ENCODE measurements at regions not wholly inside any gene's neighbourhood (a gene's known extent, or its start where the extent isn't known, plus 50 kb on each side); places are given as distances from the start of the nearest gene placed in this dataset.

DNA sequence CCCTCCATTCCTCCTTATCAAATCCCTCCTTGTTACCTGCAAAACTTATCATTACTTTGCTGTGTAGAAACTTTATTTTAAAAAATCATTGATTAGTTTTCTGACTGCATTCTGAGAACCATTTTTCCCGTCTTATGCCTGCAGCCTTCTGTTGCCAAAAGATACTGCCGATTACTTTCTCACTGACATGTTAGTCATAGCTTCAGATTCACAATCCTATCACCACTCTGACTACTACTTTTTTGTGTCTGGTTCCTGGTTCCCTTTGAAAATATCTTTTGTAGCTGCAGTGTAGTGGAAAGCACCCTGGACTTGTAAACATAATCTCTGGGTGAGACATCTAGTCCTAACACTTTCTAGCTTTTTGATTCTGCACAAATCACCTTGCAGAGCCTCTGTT, 71.7 kb downstream of the NR2F1 start:
- TF ChIP-seq CTCF (IDR thresholded peaks at IDR 0.05; ENCODE audit: insufficient read depth, low read length, severe bottlenecking), result no peak
- H3K36me3 ChIP-seq (ENCODE audit: control insufficient read depth, insufficient read depth, low read length), result no peaks in the 10 kb centered on the region
- FAIRE-seq (no peak), DNase-seq (ENCODE audit: low read depth) (no peak)
- no peak overlapping the region for H3K4me3 ChIP-seq (ENCODE audit: low read depth, low read length)
- no peaks in the 10 kb centered on the region for H3K27me3 ChIP-seq (ENCODE audit: control insufficient read depth, insufficient read depth, low read length)

- no peak for DNase-seq (ENCODE audit: low read depth)
- Histone ChIP-seq H3K36me3 (ENCODE audit: control insufficient read depth, insufficient read depth, low read length) (no peaks in the 10 kb centered on the region), H3K4me3 (ENCODE audit: low read depth, low read length) (no peak overlapping the region), H3K27me3 (ENCODE audit: control insufficient read depth, insufficient read depth, low read length) (no peaks in the 10 kb centered on the region)
- no peak for FAIRE-seq
- TF ChIP-seq CTCF (IDR thresholded peaks at IDR 0.05; ENCODE audit: insufficient read depth, low read length, severe bottlenecking), result no peak
Measured at GRCh38 chr5:93653716-93654115, 70.7 kb downstream of the NR2F1 start.

DNA sequence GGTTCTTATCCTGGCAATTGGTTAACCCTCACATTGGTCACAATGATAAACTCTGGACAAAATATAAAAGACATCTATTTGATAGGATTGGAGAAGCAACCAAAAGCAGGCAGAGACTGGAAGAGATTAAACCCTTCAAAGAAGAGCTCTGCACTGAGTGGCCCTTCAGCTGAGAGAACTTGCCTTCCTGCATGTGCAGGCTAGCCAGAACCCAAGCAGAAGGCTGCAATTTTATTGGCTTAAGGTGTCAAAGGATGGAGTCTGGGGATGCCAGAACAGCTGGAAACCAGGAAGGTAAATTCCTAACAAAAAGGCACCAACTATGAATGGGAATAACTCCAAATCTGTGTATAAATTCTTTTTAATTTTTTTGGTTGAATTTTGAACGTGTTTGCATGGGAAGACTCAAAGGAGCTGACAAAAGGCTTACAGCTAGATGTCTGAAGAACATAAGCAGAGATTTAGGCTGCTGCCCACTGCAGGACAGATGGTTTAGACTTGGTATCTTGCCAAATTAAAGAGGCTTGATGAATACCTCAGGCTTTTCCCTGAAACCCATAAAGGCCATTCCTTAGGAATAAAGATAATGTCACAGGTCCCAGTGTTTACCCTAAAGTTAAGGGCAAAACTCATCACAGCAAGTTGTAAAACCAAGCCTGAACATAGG, 66.3 kb downstream of the NR2F1 start:
- DNase-seq (ENCODE audit: low read depth) (peak; percentile 9), FAIRE-seq (peak; percentile 36)
- no peak overlapping the region for H3K4me3 ChIP-seq (ENCODE audit: low read depth, low read length)
- no peak for TF ChIP-seq CTCF (IDR thresholded peaks at IDR 0.05; ENCODE audit: insufficient read depth, low read length, severe bottlenecking)
- H3K36me3 ChIP-seq (ENCODE audit: control insufficient read depth, insufficient read depth, low read length), result no peaks in the 10 kb centered on the region
- no peaks in the 10 kb centered on the region for H3K27me3 ChIP-seq (ENCODE audit: control insufficient read depth, insufficient read depth, low read length)

DNA sequence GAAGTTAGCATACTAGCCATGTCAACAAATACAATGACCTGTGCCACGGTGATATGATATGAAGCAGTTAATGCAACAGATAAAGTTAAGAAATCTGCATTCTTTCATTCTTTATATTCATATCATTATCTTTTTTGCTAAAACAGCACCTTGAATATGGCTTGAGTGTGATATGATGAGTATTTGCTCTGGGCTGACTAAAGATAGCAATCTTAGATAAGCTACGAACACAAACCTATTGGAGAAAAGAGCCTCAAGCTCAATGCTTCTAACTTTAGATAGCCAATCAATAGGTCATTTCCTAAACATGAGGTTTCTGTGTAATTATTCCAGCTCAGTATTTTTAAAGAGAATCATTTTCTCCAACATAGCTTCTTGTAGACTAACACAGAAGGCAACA, 61.7 kb downstream of the NR2F1 start:
- Histone ChIP-seq H3K4me3 (ENCODE audit: low read depth, low read length) (no peak overlapping the region), H3K27me3 (ENCODE audit: control insufficient read depth, insufficient read depth, low read length) (no peaks in the 10 kb centered on the region), H3K36me3 (ENCODE audit: control insufficient read depth, insufficient read depth, low read length) (no peaks in the 10 kb centered on the region)
- no peak for DNase-seq (ENCODE audit: low read depth)
- no peak for FAIRE-seq
- no peak for TF ChIP-seq CTCF (IDR thresholded peaks at IDR 0.05; ENCODE audit: insufficient read depth, low read length, severe bottlenecking)

All from bronchial epithelial cell (primary cell).